Progenitor cell of endocrine pancreas (in vitro differentiated cells): ENCODE measurements at regions not wholly inside any gene's neighbourhood (a gene's known extent, or its start where the extent isn't known, plus 50 kb on each side); places are given as distances from the start of the nearest gene placed in this dataset.

Source experiments
- DNase-seq: peaks from one replicate; pipeline ENCODE4 v3.0.0; 2021; ENCODE audit warnings: low spot score; ENCODE audit not compliant: unreplicated experiment
- H3K27ac Mint-ChIP-seq: 2 replicates; pipeline ENCODE4 v1.8.0; 2021; ENCODE audit warnings: mild to moderate bottlenecking, moderate library complexity, mixed read lengths
- H3K27me3 Mint-ChIP-seq: 2 replicates; pipeline ENCODE4 v1.8.0; 2021; ENCODE audit warnings: mixed read lengths
- H3K36me3 Mint-ChIP-seq: 2 replicates; pipeline ENCODE4 v1.8.0; 2022; ENCODE audit warnings: mixed read lengths; ENCODE audit not compliant: insufficient read depth
- H3K4me1 Mint-ChIP-seq: 2 replicates; pipeline ENCODE4 v1.8.0; 2021; ENCODE audit warnings: low read depth, mixed read lengths
- H3K4me3 Mint-ChIP-seq: 2 replicates; pipeline ENCODE4 v1.8.0; 2021; ENCODE audit warnings: low read depth, mild to moderate bottlenecking, moderate library complexity, mixed read lengths
- H3K9me3 Mint-ChIP-seq: 2 replicates; pipeline ENCODE4 v1.8.0; 2021; ENCODE audit warnings: low read depth, mixed read lengths
- CTCF ChIP-seq: fragments of 200-600 bp; sonication (generic); IDR thresholded peaks from one replicate; pipeline ENCODE4 v1.5.0; 2021; ENCODE audit warnings: antibody characterized with exemption, mild to moderate bottlenecking; ENCODE audit not compliant: unreplicated experiment

GRCh38 chr2:22301228-22301627 is 1083.8 kb upstream of the KLHL29 start:
- Mint-ChIP-seq H3K4me1 (no peaks in the 10 kb centered on the region), H3K36me3 (no peaks in the 10 kb centered on the region), H3K27me3 (no peaks in the 10 kb centered on the region), H3K27ac (no peak overlapping the region), H3K9me3 (no peaks in the 10 kb centered on the region), H3K4me3 (no peak overlapping the region)
- TF ChIP-seq CTCF: no peak
- no peak for DNase-seq

- Mint-ChIP-seq H3K4me1 (no peaks in the 10 kb centered on the region), H3K27me3 (no peaks in the 10 kb centered on the region), H3K4me3 (no peak overlapping the region), H3K36me3 (no peaks in the 10 kb centered on the region), H3K27ac (no peak overlapping the region), H3K9me3 (peaks cover 12% of the 10 kb centered on the region)
- no peak for DNase-seq
- no peak for TF ChIP-seq CTCF
Measured at GRCh38 chr2:22326250-22326649, 1058.7 kb upstream of the KLHL29 start.

- DNase-seq: no peak
- Mint-ChIP-seq H3K27me3 (no peaks in the 10 kb centered on the region), H3K27ac (no peak overlapping the region), H3K4me3 (no peak overlapping the region), H3K9me3 (peaks cover 12% of the 10 kb centered on the region), H3K36me3 (no peaks in the 10 kb centered on the region), H3K4me1 (no peaks in the 10 kb centered on the region)
- no peak for TF ChIP-seq CTCF
Measured at GRCh38 chr2:22329211-22330154, 1055.5 kb upstream of the KLHL29 start.

- no peak for TF ChIP-seq CTCF
- no peak for DNase-seq
- Mint-ChIP-seq H3K4me1 (no peaks in the 10 kb centered on the region), H3K4me3 (no peak overlapping the region), H3K9me3 (no peaks in the 10 kb centered on the region), H3K27me3 (no peaks in the 10 kb centered on the region), H3K27ac (no peak overlapping the region), H3K36me3 (no peaks in the 10 kb centered on the region)
Measured at GRCh38 chr2:22336414-22336813, 1048.6 kb upstream of the KLHL29 start.

- no peak for TF ChIP-seq CTCF
- Mint-ChIP-seq H3K4me3 (no peak overlapping the region), H3K27ac (no peak overlapping the region), H3K4me1 (no peaks in the 10 kb centered on the region), H3K27me3 (no peaks in the 10 kb centered on the region), H3K9me3 (no peaks in the 10 kb centered on the region), H3K36me3 (no peaks in the 10 kb centered on the region)
- DNase-seq: no peak
Measured at GRCh38 chr2:22340716-22341115, 1044.3 kb upstream of the KLHL29 start.
